Common myeloid progenitor, CD34-positive (primary cell): ENCODE measurements at regions not wholly inside any gene's neighbourhood (a gene's known extent, or its start where the extent isn't known, plus 50 kb on each side); places are given as distances from the start of the nearest gene placed in this dataset.
A peak's percentile ranks its signal among the peaks of the same experiment; 100 is the strongest.

Experiments
- CTCF ChIA-PET: fragments of 350-600 bp; sonication (Branson Sonifier 250); formaldehyde crosslinking; loops from one replicate; lab custom pipeline; 2021; ENCODE audit warnings: antibody characterized with exemption; lab: Charles Lee
- POLR2A ChIA-PET: fragments of 350-600 bp; sonication (Branson Sonifier 250); formaldehyde crosslinking; loops from one replicate; lab custom pipeline; 2021; ENCODE audit warnings: antibody characterized with exemption; lab: Charles Lee
- DNase-seq, 3 donors: peaks; one replicate each; pipeline versions ENCODE4 v3.0.0 to v3.0.0-alpha.2; 2013
- H3K27ac ChIP-seq, 2 experiments: 1 replicate in 1 of 2; 2 replicates in 1 of 2; pipeline ENCODE4 v1.7.0; 2013; ENCODE audit warnings: inconsistent platforms in 2 of 2, low read length in 2 of 2, mild to moderate bottlenecking in 2 of 2, low read depth in 1 of 2, moderate library complexity in 1 of 2; ENCODE audit not compliant: severe bottlenecking in 2 of 2, insufficient read depth in 1 of 2, poor library complexity in 1 of 2
- H3K27me3 ChIP-seq, 5 experiments: replicated peaks in 2 of 5; 1 replicate in 3 of 5; 2 replicates in 2 of 5; pipeline versions ENCODE4 v1.6.1 to v1.7.0; 2013; ENCODE audit warnings: low read length in 4 of 5, mild to moderate bottlenecking in 2 of 5, moderate library complexity in 2 of 5, inconsistent platforms in 1 of 5; ENCODE audit not compliant: insufficient read depth in 5 of 5, control insufficient read depth in 4 of 5
- H3K36me3 ChIP-seq, 4 experiments: 1 replicate in 2 of 4; 2 replicates in 2 of 4; pipeline versions ENCODE4 v1.6.1 to v1.7.0; 2013; ENCODE audit warnings: low read length in 3 of 4, control low read depth in 1 of 4, mild to moderate bottlenecking in 1 of 4; ENCODE audit not compliant: control insufficient read depth in 4 of 4, insufficient read depth in 4 of 4
- H3K4me1 ChIP-seq, 4 experiments: 1 replicate in 3 of 4; 2 replicates in 1 of 4; pipeline versions ENCODE4 v1.6.1 to v1.7.1; 2013; ENCODE audit warnings: low read length in 3 of 4, mild to moderate bottlenecking in 3 of 4, control low read depth in 1 of 4, inconsistent platforms in 1 of 4, moderate library complexity in 1 of 4; ENCODE audit not compliant: control insufficient read depth in 4 of 4, insufficient read depth in 4 of 4; ENCODE audit errors: control extremely low read depth in 1 of 4
- H3K4me3 ChIP-seq, 7 experiments: 1 replicate in 4 of 7; 2 replicates in 3 of 7; pipeline versions ENCODE4 v1.5.1 to v1.7.0; 2013; ENCODE audit warnings: mild to moderate bottlenecking in 7 of 7, low read length in 6 of 7, moderate library complexity in 6 of 7, inconsistent platforms in 2 of 7, low read depth in 2 of 7, control low read depth in 1 of 7; ENCODE audit not compliant: insufficient read depth in 4 of 7, control insufficient read depth in 1 of 7; ENCODE audit errors: extremely low read depth in 1 of 7
- H3K9me3 ChIP-seq, 5 experiments: 1 replicate in 4 of 5; 2 replicates in 1 of 5; pipeline versions ENCODE4 v1.6.1 to v1.7.1; 2013; ENCODE audit warnings: low read length in 4 of 5, mild to moderate bottlenecking in 2 of 5, inconsistent platforms in 1 of 5, low read depth in 1 of 5, moderate library complexity in 1 of 5; ENCODE audit not compliant: control insufficient read depth in 4 of 5, insufficient read depth in 2 of 5; ENCODE audit errors: control extremely low read depth in 1 of 5
- WGBS: methylation state at CpG from one replicate; pipeline ENCODE4 v1.1.5; 2013; ENCODE audit not compliant: insufficient coverage; 5-methylcytosine and 5-hydroxymethylcytosine counted together

DNA sequence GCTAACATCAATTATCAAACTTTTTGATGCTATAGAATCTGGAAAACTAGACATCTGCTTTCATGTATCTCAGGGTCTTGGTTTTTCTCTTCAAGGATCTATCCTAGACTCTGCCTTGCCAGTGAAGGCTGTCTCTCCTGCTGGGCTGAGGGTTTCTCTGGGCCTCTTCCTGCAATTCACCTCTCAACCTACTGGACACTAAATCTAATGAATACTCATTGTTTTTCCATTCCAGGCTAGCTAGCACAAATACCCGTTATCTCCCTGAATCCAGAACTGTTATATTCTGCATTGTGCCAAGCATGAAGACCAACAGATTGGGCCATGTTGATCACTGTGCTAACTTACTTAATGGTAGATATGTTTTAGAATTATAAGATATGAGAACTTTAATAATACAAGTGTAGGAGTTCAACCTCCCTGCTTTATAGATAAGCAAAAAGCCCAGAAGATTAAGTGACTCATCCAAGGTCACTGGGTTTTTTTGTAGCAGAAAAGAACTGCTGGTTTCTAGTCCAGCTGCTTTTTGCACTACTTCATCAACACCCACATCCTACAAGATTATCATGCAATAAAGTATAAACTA is 56.5 kb upstream of the RNF38 start:
- no peaks in the 10 kb centered on the region for H3K27me3 ChIP-seq
- ChIA-PET POLR2A (no interaction called here), CTCF (interaction anchor here (0.7 to 5.0 kb wide), 7 partner anchors 9 to 99 kb away, joined by 3 to 30 read pairs (median 5); no protein-coding TSS in a partner anchor)
- WGBS: 100% methylated on average over 1 of the region's 1 CpG
- DNase-seq: no peak
- H3K27ac ChIP-seq: no peak overlapping the region
- H3K4me1 ChIP-seq: peaks cover 15 to 41% (median 24%) of the 10 kb centered on the region in 4 experiments
- H3K9me3 ChIP-seq: no peaks in the 10 kb centered on the region
- H3K4me3 ChIP-seq: no peak overlapping the region
- H3K36me3 ChIP-seq: peaks cover 0 to 2% (median 0%) of the 10 kb centered on the region in 4 experiments

DNA sequence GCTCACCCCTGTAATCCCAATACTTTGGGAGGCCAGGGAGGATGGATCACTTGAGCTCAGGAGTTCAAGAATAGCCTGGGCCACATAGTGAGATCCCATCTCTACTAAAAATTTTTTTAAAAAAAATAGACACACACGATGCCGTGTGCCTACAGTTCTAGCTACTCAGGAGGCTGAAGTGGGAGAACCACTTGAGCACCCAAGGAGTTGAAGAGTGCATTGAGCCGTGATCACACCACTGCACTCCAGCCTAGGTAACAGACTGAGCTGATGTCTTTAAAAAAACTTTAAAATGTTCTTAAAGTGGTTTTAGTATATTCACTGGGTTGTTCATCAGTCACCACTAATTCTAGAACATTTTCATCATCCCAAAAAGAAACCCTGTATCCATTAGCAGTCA is 51.9 kb upstream of the RNF38 start:
- Histone ChIP-seq H3K9me3 (no peaks in the 10 kb centered on the region), H3K27ac (no peak overlapping the region), H3K4me3 (no peak overlapping the region), H3K4me1 (peaks cover 0 to 7% (median 5%) of the 10 kb centered on the region in 4 experiments), H3K27me3 (no peaks in the 10 kb centered on the region), H3K36me3 (no peaks in the 10 kb centered on the region)
- WGBS: 100% methylated on average over 1 of the region's 3 CpGs
- ChIA-PET CTCF (interaction anchor here (1.2 to 20.1 kb wide), 7 partner anchors 9 to 103 kb away, joined by 3 to 274 read pairs (median 6); no protein-coding TSS in a partner anchor), POLR2A (no interaction called here)
- DNase-seq: no peak

- WGBS: 94% methylated on average over 2 of the region's 3 CpGs
- POLR2A ChIA-PET: interaction anchor here (0.6 kb wide), 1 partner anchor 9 kb away, joined by 3 read pairs; no protein-coding TSS in a partner anchor
- Histone ChIP-seq H3K27me3 (no peaks in the 10 kb centered on the region), H3K36me3 (peaks cover 0 to 6% (median 0%) of the 10 kb centered on the region in 4 experiments), H3K4me1 (no peaks in the 10 kb centered on the region), H3K27ac (no peak overlapping the region), H3K4me3 (no peak overlapping the region), H3K9me3 (no peaks in the 10 kb centered on the region)
- CTCF ChIA-PET: interaction anchor here (0.9 to 20.1 kb wide), 10 partner anchors 12 to 105 kb away, joined by 3 to 274 read pairs (median 6); no protein-coding TSS in a partner anchor
- DNase-seq: peak; percentile 57 to 64 (median 59)
Observed at GRCh38 chr9:36450110-36450732, 50.2 kb upstream of the RNF38 start.
